HCT116 (cell line): ENCODE measurements at regions not wholly inside any gene's neighbourhood (a gene's known extent, or its start where the extent isn't known, plus 50 kb on each side); places are given as distances from the start of the nearest gene placed in this dataset.

Experiments
- ATAC-seq: fragments of 200-7000 bp; cut with Tn5 transposase; 2 replicates; pipeline ENCODE4 v1.9.1; 2020; ENCODE audit warnings: mild to moderate bottlenecking, moderate library complexity
- BruUV-seq: library from RNA; stranded (reverse); fragments of 400-500 nt; replicated peaks from 2 replicates; lab custom pipeline; 2021; lab: Mats Ljungman, UMichigan
- CTCF ChIA-PET: fragments of 300-600 bp; sonication (Branson Sonifier 250); formaldehyde crosslinking; loops from one replicate; lab custom pipeline; 2021; ENCODE audit warnings: antibody characterized with exemption; lab: Charles Lee
- POLR2A ChIA-PET: fragments of 300-600, 350-600 bp; sonication (Branson Sonifier 250); formaldehyde crosslinking; loops from one replicate; lab custom pipeline; 2021; ENCODE audit warnings: antibody characterized with exemption; lab: Charles Lee
- RAD21 ChIA-PET, 2 experiments: fragments of 300-600 bp; sonication (Branson Sonifier 250); formaldehyde crosslinking; loops; one replicate each; lab custom pipeline; 2023; ENCODE audit warnings: low total read pairs in 2 of 2; ENCODE audit not compliant: uncharacterized antibody in 2 of 2, unreplicated experiment in 2 of 2, low non-redundant PET in 1 of 2; lab: Charles Lee
- DNase-seq: peaks from one replicate; pipeline ENCODE4 v3.0.0-alpha.2; 2010; ENCODE audit warnings: low read depth, low spot score
- H2AFZ ChIP-seq: fragments of 200-600 bp; shearing (Covaris generic), sonication (generic); 2 replicates; pipeline ENCODE4 v1.6.1; 2017; ENCODE audit warnings: low read depth, mixed run types, mixed read lengths, antibody characterized with exemption, low read length; ENCODE audit not compliant: poor library complexity, severe bottlenecking
- H3K27ac ChIP-seq: 2 replicates; pipeline ENCODE4 v1.5.1; 2012; ENCODE audit warnings: low read depth, low read length
- H3K27me3 ChIP-seq: fragments of 200-600 bp; sonication (generic); 2 replicates; pipeline ENCODE4 v1.6.1; 2016; ENCODE audit warnings: mixed run types, low read length, mixed read lengths; ENCODE audit not compliant: insufficient read depth
- H3K36me3 ChIP-seq, 2 experiments: fragments of 200-500 bp in 1 of 2; fragments of 200-600 bp in 1 of 2; sonication (Bioruptor generic) in 1 of 2; sonication (generic) in 1 of 2; 2 replicates each; pipeline versions ENCODE4 v1.5.1 to v1.6.1; 2014 to 2016; ENCODE audit warnings: low read length in 2 of 2, inconsistent platforms in 1 of 2, mixed read lengths in 1 of 2, mixed run types in 1 of 2; ENCODE audit not compliant: insufficient read depth in 2 of 2, control insufficient read depth in 1 of 2
- H3K4me1 ChIP-seq, 2 experiments: fragments of 200-600 bp in 1 of 2; sonication (generic) in 1 of 2; 2 replicates each; pipeline versions ENCODE4 v1.5.1 to v1.6.1; 2012 to 2017; ENCODE audit warnings: low read length in 2 of 2, inconsistent platforms in 1 of 2, mild to moderate bottlenecking in 1 of 2, mixed read lengths in 1 of 2, mixed run types in 1 of 2, moderate library complexity in 1 of 2; ENCODE audit not compliant: insufficient read depth in 2 of 2, control insufficient read depth in 1 of 2
- H3K4me2 ChIP-seq: fragments of 200-600 bp; sonication (generic); 2 replicates; pipeline ENCODE4 v1.6.1; 2017; ENCODE audit warnings: mixed run types, low read length, mixed read lengths
- H3K4me3 ChIP-seq, 2 experiments: fragments of 200-600 bp in 1 of 2; sonication (generic) in 1 of 2; replicated peaks in 1 of 2; 2 replicates each; pipeline ENCODE4 v1.5.1; 2011 to 2016; ENCODE audit warnings: low read length in 2 of 2, control low read depth in 1 of 2, low read depth in 1 of 2, mild to moderate bottlenecking in 1 of 2, mixed read lengths in 1 of 2, mixed run types in 1 of 2
- H3K79me2 ChIP-seq: fragments of 200-600 bp; sonication (generic); 2 replicates; pipeline ENCODE4 v1.6.1; 2017; ENCODE audit warnings: mild to moderate bottlenecking, mixed run types, low read length, moderate library complexity, mixed read lengths; ENCODE audit not compliant: insufficient read depth
- H3K9ac ChIP-seq: fragments of 200-600 bp; sonication (generic); 2 replicates; pipeline ENCODE4 v1.6.1; 2016; ENCODE audit warnings: low read length, mixed read lengths
- H3K9me2 ChIP-seq: fragments of 200-600 bp; sonication (generic), shearing (Covaris generic); 2 replicates; pipeline ENCODE4 v1.6.1; 2017; ENCODE audit warnings: mixed run types, mild to moderate bottlenecking, moderate library complexity; ENCODE audit not compliant: insufficient read depth
- H3K9me3 ChIP-seq, 2 experiments: fragments of 200-500 bp in 1 of 2; fragments of 200-600 bp in 1 of 2; sonication (Bioruptor generic) in 1 of 2; sonication (generic) in 1 of 2; 2 replicates each; pipeline ENCODE4 v1.6.1; 2014 to 2017; ENCODE audit warnings: low read length in 2 of 2, mixed read lengths in 2 of 2, inconsistent platforms in 1 of 2, low read depth in 1 of 2, mild to moderate bottlenecking in 1 of 2, mixed run types in 1 of 2, moderate library complexity in 1 of 2; ENCODE audit not compliant: control insufficient read depth in 1 of 2, insufficient read depth in 1 of 2
- H4K20me1 ChIP-seq: fragments of 200-600 bp; sonication (generic), shearing (Covaris generic); 2 replicates; pipeline ENCODE4 v1.6.1; 2017; ENCODE audit warnings: mixed run types, mild to moderate bottlenecking, moderate library complexity; ENCODE audit not compliant: insufficient read depth
- ELF1 ChIP-seq: IDR thresholded peaks from 2 replicates; pipeline ENCODE4 v1.6.1; 2012; ENCODE audit warnings: low read depth, borderline replicate concordance
- EZH2 ChIP-seq: fragments of 200-600 bp; sonication (generic); IDR thresholded peaks from 2 replicates; pipeline ENCODE4 v1.6.1; 2017; ENCODE audit warnings: antibody characterized with exemption, mixed run types
- JUND ChIP-seq: IDR thresholded peaks from 2 replicates; pipeline ENCODE4 v1.6.1; 2012
- POLR2AphosphoS5 ChIP-seq: IDR thresholded peaks from 2 replicates; pipeline ENCODE4 v1.6.1; 2011; ENCODE audit warnings: mild to moderate bottlenecking, low read depth, low read length, moderate library complexity
- SIN3A ChIP-seq: IDR thresholded peaks from 2 replicates; pipeline ENCODE4 v1.6.1; 2012; ENCODE audit warnings: low read depth
- SP1 ChIP-seq: IDR thresholded peaks from 2 replicates; pipeline ENCODE4 v1.6.1; 2012; ENCODE audit warnings: low read depth
- ZNF274 ChIP-seq: fragments of 200-500 bp; sonication (Bioruptor generic); IDR thresholded peaks from 2 replicates; pipeline ENCODE4 v1.6.1; 2014; ENCODE audit warnings: mild to moderate bottlenecking, low read depth, low read length, inconsistent platforms
- intact Hi-C: fragments of 100-400 bp; cut with micrococcal nuclease; formaldehyde crosslinking; loops from 2 replicates; pipeline ENCODE4 v1.10.0; 2022
- TF ChIP-seq, protein P1 (sequence below): IDR thresholded peaks from 2 replicates; pipeline ENCODE4 v1.6.1; 2011; ENCODE audit warnings: mild to moderate bottlenecking, low read length, moderate library complexity; ENCODE audit not compliant: insufficient replicate concordance; ENCODE audit errors: extremely low read depth
- TF ChIP-seq, protein P2 (sequence below), 3 experiments: fragments of 200-600 bp in 1 of 3; sonication (generic) in 1 of 3; IDR thresholded peaks in 2 of 3; conservative IDR thresholded peaks in 1 of 3; 2 replicates each; pipeline ENCODE4 v1.5.1; 2012 to 2017; ENCODE audit warnings: low read depth in 2 of 3, low read length in 2 of 3, antibody characterized with exemption in 1 of 3, borderline replicate concordance in 1 of 3, control low read depth in 1 of 3, mild to moderate bottlenecking in 1 of 3, mixed read lengths in 1 of 3, mixed run types in 1 of 3, moderate library complexity in 1 of 3; ENCODE audit not compliant: insufficient read depth in 1 of 3

DNA sequence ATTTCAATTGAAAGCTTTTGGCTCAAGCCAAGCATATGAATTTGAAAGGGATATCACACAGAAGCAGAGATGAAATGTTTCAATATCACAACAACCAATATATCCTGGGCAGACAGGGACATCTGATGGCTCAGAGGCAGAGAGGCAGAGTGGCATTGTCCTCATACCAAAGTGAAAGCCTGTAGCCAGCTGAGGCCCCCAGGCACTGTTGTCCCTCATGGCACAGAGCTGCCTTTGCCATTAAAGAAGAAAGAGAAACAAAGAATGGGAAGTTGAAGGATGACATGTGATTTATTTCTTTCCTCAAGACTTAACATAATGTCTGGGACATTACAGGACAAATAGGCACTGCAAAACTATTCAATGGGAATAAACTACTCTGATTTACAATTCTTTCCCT lies 504.3 kb upstream of the PCDH15 start:
- intact Hi-C loops, result no loop called here
- no peaks in the 10 kb centered on the region for H3K27me3 ChIP-seq
- TF ChIP-seq, protein P1, sequence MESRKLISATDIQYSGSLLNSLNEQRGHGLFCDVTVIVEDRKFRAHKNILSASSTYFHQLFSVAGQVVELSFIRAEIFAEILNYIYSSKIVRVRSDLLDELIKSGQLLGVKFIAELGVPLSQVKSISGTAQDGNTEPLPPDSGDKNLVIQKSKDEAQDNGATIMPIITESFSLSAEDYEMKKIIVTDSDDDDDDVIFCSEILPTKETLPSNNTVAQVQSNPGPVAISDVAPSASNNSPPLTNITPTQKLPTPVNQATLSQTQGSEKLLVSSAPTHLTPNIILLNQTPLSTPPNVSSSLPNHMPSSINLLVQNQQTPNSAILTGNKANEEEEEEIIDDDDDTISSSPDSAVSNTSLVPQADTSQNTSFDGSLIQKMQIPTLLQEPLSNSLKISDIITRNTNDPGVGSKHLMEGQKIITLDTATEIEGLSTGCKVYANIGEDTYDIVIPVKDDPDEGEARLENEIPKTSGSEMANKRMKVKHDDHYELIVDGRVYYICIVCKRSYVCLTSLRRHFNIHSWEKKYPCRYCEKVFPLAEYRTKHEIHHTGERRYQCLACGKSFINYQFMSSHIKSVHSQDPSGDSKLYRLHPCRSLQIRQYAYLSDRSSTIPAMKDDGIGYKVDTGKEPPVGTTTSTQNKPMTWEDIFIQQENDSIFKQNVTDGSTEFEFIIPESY, result no peak
- TF ChIP-seq EZH2 (no peak), SIN3A (no peak), SP1 (no peak), POLR2AphosphoS5 (no peak)
- H3K9me3 ChIP-seq, result peaks cover 11 to 25% of the 10 kb centered on the region in 2 experiments
- no peak overlapping the region for H2AFZ ChIP-seq
- H3K9me2 ChIP-seq, result no peaks in the 10 kb centered on the region
- no peak for ATAC-seq
- H3K9ac ChIP-seq, result no peak overlapping the region
- H3K27ac ChIP-seq, result no peak overlapping the region
- H3K79me2 ChIP-seq, result no peaks in the 10 kb centered on the region
- no peak for DNase-seq
- BruUV-seq, result no TSS peak
- H3K4me2 ChIP-seq, result no peak overlapping the region
- no peaks in the 10 kb centered on the region for H4K20me1 ChIP-seq
- CTCF ChIA-PET, result no interaction called here
- POLR2A ChIA-PET, result no interaction called here
- H3K4me1 ChIP-seq, result no peaks in the 10 kb centered on the region
- RAD21 ChIA-PET, result no interaction called here
- no peak overlapping the region for H3K4me3 ChIP-seq
- no peaks in the 10 kb centered on the region for H3K36me3 ChIP-seq

DNA sequence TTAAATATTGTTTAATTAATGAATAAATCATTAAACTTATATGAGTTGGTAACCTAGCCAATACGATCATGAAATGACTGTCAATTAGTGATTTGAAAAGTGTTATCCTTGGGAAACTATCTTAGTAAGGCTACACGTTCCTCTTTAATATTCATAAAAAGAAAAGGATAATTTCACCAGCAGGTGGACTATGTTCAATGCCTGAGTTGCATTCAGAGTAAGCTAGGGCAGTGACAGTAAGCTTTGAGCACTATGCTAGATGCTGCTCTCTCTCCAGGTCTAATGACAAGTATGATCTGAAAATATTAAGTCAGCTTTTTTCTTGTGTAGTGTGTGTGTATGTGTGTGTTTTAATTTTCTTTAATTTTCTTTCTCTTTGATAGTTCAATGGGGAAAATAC lies 486.3 kb upstream of the PCDH15 start:
- no TSS peak for BruUV-seq
- Histone ChIP-seq H4K20me1 (no peaks in the 10 kb centered on the region), H3K27ac (no peak overlapping the region), H3K4me2 (no peak overlapping the region), H3K27me3 (no peaks in the 10 kb centered on the region), H3K4me3 (no peak overlapping the region), H2AFZ (no peak overlapping the region), H3K9me3 (peaks cover 0 to 13% of the 10 kb centered on the region in 2 experiments; a peak in 2 of 4 replicates), H3K36me3 (no peaks in the 10 kb centered on the region), H3K4me1 (no peaks in the 10 kb centered on the region), H3K79me2 (no peaks in the 10 kb centered on the region), H3K9me2 (no peaks in the 10 kb centered on the region), H3K9ac (no peak overlapping the region)
- CTCF ChIA-PET, result no interaction called here
- intact Hi-C loops, result no loop called here
- DNase-seq (no peak), ATAC-seq (no peak)
- RAD21 ChIA-PET, result no interaction called here
- TF ChIP-seq SP1, result no peak
- TF ChIP-seq, protein P2, sequence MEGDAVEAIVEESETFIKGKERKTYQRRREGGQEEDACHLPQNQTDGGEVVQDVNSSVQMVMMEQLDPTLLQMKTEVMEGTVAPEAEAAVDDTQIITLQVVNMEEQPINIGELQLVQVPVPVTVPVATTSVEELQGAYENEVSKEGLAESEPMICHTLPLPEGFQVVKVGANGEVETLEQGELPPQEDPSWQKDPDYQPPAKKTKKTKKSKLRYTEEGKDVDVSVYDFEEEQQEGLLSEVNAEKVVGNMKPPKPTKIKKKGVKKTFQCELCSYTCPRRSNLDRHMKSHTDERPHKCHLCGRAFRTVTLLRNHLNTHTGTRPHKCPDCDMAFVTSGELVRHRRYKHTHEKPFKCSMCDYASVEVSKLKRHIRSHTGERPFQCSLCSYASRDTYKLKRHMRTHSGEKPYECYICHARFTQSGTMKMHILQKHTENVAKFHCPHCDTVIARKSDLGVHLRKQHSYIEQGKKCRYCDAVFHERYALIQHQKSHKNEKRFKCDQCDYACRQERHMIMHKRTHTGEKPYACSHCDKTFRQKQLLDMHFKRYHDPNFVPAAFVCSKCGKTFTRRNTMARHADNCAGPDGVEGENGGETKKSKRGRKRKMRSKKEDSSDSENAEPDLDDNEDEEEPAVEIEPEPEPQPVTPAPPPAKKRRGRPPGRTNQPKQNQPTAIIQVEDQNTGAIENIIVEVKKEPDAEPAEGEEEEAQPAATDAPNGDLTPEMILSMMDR (IDR thresholded peaks at IDR 0.05 in 2 of 3, conservative IDR thresholded peaks at IDR 0.05 in 1 of 3; ENCODE audit: borderline replicate concordance in 1 of 3, insufficient read depth in 1 of 3, low read depth in 2 of 3, low read length in 2 of 3), result no peak
- no peak for TF ChIP-seq ELF1
- no peak for TF ChIP-seq JUND
- no peak for TF ChIP-seq SIN3A
- TF ChIP-seq ZNF274, result no peak
- POLR2A ChIA-PET, result no interaction called here
